Hypothalamus (tissue), 51 donors: ENCODE measurements at regions not wholly inside any gene's neighbourhood (a gene's known extent, or its start where the extent isn't known, plus 50 kb on each side); places are given as distances from the start of the nearest gene placed in this dataset.
"Not testable (repeated sequence)": the region's sequence is repeated elsewhere in the genome, so short reads cannot be mapped to it uniquely, and the experiment has no call there.

Experiments used
- DNase-seq, 51 donors: peaks; one replicate each; lab custom pipeline; 2025; lab: John Stamatoyannopoulos, UW

GRCh38 chr10:78462176-78462575 is 428.5 kb downstream of the RPS24 start:
- DNase-seq: no peak

- DNase-seq: no peak
These were observed 429.1 kb downstream of the RPS24 start for GRCh38 chr10:78462726-78463228.

- DNase-seq: no peak
These were observed 430.6 kb downstream of the RPS24 start for GRCh38 chr10:78464118-78464855.

GRCh38 chr10:78464856-78465267 is 431.2 kb downstream of the RPS24 start:
- DNase-seq: no peak

- DNase-seq: no peak
These were observed 431.8 kb downstream of the RPS24 start for GRCh38 chr10:78465431-78465830.

- DNase-seq: no peak
These were observed 433.9 kb downstream of the RPS24 start for GRCh38 chr10:78467496-78468106.

GRCh38 chr10:78468731-78469130 is 435.1 kb downstream of the RPS24 start:
- DNase-seq: not testable (repeated sequence)

DNA sequence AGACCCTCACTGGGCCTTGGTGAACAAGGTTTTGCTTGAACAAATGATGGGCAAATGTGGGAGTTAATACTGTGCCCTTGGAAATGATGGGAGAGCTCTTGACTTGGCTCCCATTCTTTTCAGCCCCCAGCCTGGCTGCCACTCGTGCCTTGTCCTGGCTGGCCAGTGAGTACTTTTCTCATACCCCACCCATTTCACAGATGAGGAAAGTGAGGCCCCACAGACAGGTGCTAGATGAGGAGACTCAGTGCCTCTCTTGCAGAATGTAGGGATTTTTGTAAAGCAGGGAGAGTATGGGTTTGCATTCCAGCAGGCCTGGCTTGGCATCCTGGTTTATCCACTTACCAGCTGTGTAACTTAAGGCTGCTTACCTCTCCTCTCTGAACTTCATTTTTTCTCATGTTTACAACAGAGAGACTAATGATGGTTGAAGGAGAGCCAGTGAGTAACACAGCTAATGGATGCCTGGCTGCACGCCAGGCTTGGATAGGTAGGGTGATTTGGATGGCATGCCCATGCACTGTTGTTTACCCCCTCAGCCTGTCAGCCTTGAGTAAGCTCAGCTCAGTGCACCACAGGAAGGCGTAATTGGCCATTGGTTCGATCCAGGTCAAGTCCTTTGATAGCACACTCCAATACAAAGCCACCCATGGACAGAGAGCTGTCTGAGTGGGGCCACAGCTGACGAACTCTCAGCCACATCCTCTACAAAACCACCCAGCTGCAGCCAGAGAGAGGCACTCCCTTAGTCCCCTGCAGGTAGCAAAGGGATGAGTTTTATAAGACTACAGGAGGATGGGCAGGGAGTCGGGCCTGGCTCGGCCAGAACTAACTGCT is 436.8 kb downstream of the RPS24 start:
- peak in 3 of 51 donors; percentile 9 to 19 (median 17) for DNase-seq

DNA sequence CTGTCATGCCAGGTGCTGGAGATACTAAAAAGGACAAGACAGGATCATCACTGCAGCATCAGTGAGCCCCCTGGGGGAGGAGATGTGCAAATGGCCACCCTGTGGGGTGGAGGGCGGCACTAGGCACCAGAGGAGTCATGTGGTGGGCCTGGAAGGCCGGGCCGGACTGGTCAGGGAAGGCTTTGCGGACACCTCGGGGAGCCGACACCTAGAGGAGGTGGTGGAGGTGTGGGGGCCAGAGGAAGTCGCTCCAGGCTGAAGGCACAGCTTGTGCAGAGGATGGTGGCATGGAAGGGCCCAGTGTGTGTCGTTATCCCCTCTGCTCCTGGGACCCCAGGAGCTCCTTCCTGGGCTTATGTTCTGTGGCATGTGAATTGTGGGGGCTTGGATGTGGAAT is 437.7 kb downstream of the RPS24 start:
- no peak for DNase-seq

GRCh38 chr10:78471723-78472550 is 438.3 kb downstream of the RPS24 start:
- DNase-seq: no peak

GRCh38 chr10:78472551-78472890 is 438.9 kb downstream of the RPS24 start:
- peak in 23 of 51 donors; percentile 8 to 57 (median 25) for DNase-seq

- DNase-seq: no peak
These were observed 439.3 kb downstream of the RPS24 start for GRCh38 chr10:78473006-78473405.

DNA sequence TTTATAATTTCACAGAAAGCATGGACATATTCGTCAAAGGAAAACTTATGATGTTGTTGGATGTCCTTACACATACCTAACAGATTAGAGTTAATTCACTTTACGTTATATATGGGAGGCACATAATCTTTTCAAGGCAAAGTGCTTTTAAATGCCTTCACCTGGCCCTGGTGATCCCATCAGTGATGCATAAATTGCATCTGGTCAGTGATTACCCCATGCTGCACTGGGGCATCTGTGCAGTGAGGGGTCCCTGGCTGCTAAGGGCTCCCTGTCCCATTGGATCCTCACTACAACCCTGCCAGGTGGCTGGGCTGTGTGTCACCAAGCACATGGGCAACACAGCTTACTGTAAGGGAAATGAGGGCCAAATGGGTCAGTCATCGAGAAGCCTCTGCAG is 441.1 kb downstream of the RPS24 start:
- no peak for DNase-seq

DNA sequence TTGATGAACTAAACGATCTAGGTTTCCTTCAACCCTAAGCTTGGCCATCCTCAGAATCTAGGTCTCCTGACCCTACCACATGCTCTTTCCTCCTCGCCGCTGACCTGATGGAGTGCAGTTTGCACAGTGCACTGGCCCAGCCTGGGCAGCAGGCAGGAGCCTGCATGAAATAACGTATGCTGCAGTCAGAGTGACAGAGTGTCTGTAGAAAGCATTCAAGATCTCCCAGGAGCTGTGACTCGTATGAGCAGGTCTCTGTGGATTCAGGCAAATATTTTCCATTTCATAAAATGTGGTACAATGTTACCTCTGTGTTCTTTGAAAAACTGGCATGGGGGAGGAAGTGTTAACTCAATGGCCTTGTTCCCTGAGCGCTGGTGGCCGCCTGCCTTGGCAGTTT is 441.8 kb downstream of the RPS24 start:
- no peak for DNase-seq

DNA sequence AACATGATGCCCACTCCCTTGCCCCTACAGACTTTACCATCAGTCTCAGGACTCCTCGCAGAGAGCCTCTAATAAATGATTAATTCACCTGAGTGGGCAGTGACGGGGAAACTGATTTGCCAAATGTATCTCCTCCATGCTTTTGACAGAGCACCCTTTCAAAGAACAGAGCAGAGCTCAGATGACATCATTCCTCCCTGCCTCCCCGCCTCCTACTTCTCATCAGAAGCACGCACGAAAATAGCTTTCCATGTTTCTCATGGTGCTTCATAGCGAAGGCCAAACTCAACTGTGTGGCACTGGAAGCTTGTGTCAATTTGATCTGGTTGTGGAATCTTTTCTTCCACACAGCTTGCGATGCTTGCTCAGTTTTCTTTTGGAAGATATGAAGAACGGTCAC is 442.5 kb downstream of the RPS24 start:
- DNase-seq: peak in 2 of 51 donors; percentile 15 to 34

GRCh38 chr10:78476844-78477243 is 443.2 kb downstream of the RPS24 start:
- DNase-seq: no peak

GRCh38 chr10:78478919-78479318 is 445.3 kb downstream of the RPS24 start:
- DNase-seq: no peak

- DNase-seq: no peak
These were observed 445.8 kb downstream of the RPS24 start for GRCh38 chr10:78479467-78479866.

GRCh38 chr10:78481842-78482241 is 448.2 kb downstream of the RPS24 start:
- no peak for DNase-seq

DNA sequence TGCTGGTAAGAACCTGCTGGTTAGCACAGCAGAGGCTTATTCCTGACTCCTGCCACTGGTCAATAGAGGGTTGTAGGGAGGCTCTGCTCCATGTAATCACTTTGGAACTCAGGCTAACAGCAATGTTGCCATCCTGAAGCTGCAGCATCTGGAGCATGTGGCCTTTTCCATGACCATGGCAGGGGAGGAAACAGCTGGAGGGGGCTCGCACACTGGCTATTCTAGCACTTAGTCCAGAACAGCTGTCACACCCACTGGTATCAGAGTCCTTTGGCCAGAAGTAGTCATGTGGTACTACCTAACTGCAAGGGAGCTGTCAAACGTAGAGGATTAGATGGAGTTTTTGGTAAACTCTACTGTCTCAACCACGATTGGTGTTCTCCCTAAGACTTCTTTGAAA is 450.0 kb downstream of the RPS24 start:
- DNase-seq: no peak

- DNase-seq: no peak
These were observed 455.4 kb downstream of the RPS24 start for GRCh38 chr10:78489034-78489433.
